Medulla oblongata (tissue), 1 donor: ENCODE measurements at regions not wholly inside any gene's neighbourhood (a gene's known extent, or its start where the extent isn't known, plus 50 kb on each side); places are given as distances from the start of the nearest gene placed in this dataset.
"Not testable (repeated sequence)": the region's sequence is repeated elsewhere in the genome, so short reads cannot be mapped to it uniquely, and the experiment has no call there.

Source experiments
- DNase-seq: peaks from one replicate; pipeline ENCODE4 v3.0.0-alpha.2; 2015; ENCODE audit errors: extremely low spot score

DNA sequence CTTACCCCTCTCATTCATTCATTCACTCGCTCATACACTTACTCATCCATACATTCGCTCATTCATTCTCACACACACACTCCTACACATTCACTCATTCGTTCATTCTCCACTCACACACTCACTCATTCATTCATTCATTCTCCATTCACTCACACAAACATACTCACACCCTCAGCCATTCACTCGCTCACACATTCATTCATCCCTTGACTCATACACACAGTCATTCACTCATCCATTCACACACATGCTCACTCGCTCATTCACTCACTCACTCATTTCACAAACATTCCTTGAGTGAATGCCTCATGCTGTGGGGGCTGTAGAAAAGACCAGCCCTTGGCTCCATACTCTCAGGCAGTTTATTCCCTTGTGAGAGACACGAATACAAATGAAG is 151.1 kb upstream of the MAMLD1 start:
- DNase-seq, result no peak

DNA sequence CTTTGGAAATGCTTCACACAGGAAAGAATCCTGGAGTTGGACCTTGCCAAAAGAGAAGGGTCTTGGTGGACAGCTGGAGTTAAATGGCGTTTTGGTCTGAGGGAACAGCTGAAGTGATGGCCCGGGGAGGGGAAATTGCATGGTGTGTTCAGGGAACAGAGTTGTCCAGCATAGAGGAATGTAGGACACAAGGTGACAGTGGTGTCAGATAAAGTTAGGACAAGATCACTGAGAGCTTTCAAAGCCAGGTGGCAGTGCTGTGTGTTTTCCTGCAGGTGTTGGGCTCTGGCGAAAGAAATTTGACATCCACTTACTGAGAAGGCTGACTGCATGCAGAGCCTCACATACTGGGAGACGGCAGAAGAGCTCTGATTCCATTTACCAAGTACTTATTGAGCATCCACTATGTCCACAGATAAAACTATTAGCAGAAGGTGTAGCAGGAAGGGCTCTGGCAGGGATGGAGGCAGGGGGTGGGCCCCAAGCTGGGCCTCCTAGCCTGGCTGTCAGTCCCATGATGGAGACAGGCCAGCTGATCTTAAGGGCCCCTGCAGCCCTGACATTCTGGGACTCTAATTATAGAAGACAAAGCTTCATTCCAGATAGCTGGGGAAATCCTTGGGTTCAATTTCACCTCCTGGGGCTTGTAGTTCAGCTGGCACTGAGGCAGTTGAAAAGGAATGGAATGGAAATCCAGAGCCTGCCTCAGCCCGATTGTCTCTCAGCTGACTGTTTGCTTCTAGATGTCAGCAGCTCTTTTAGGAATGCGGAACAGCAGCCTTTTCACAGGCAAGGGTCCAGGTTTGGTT is 150.2 kb upstream of the MAMLD1 start:
- DNase-seq, result no peak

DNA sequence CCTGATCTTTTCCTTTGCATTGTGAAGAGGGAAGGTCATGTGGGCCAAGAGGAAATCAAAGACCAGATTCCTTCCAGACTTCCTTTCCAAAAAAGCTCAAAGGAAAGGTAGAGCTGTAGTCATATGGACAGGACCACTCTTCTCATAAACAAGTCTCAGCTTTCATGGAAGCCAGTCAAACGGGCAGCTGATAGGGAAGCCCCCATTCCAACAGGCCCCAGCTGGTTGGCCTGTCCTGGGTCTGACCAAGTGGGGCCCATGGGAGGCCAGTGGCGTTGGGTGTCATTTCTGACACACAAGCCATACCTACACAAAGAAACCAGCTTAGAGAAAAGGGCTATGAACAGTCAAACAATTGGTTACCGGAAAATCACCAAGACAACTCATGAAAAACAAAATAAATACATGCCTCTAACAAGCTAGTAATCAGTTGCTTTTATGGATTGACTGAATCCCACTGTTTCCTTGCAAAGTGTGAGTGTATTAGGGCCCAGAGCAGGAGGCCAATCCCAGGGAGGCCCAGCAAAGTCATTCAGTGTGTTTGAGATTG is 149.6 kb upstream of the MAMLD1 start:
- no peak for DNase-seq

DNA sequence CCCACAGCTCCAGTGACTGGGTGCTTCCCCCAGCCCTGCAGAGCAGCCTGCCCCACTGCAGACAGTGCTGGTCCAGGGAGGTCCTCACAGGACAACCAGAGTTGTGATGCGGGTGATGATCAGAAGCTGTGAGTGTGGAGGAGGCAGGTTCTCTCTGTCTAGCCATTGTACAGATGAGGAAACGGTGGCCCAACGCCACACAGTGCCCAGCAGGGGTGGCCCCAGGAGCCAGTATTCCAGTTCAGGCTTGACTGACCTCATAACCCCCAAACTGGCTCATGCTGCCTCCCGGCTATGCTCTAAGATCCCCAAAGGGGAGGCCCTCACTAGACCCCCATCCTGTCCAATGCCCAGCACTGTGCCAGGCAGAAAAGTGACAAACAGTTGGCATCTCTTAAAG is 147.1 kb upstream of the MAMLD1 start:
- DNase-seq, result not testable (repeated sequence)

DNA sequence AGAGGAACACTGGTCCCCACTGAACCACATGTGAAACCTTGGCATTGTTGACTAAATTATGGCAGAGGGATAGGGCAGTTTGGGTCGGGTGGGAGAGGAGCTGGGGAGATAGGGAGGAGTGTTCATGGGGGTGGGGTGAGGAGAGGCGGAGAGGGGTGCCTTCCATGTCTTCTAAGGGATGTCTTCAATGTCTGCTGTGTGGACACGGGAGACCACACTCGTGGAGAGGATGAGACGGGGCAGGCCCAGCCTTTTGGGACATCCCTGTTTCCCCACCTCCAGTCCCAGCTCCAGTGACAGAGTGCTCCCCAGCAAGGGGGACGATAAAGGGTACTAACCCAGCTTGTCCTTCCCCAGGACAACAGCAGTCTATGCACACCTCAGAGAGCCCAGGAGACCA is 146.4 kb upstream of the MAMLD1 start:
- no peak for DNase-seq

DNA sequence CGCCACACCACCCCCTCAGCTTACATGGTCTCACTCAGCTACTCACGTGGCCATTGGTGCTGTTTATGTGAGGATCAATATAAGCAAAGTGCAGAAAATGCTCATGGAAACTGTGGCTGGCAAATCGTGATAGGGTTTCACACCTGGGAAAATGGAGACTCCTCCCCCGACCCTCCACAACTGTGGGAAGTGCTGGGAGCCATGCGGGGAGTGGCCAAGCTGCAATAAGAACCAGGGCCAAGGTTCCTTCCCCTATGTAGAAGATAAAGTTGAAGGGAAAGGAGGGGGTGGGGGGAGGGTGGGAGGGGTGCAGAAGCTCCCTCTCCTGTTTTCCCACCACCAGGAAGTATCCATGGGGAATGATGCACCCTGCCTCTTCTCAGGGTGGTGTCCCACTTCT is 145.5 kb upstream of the MAMLD1 start:
- no peak for DNase-seq

DNA sequence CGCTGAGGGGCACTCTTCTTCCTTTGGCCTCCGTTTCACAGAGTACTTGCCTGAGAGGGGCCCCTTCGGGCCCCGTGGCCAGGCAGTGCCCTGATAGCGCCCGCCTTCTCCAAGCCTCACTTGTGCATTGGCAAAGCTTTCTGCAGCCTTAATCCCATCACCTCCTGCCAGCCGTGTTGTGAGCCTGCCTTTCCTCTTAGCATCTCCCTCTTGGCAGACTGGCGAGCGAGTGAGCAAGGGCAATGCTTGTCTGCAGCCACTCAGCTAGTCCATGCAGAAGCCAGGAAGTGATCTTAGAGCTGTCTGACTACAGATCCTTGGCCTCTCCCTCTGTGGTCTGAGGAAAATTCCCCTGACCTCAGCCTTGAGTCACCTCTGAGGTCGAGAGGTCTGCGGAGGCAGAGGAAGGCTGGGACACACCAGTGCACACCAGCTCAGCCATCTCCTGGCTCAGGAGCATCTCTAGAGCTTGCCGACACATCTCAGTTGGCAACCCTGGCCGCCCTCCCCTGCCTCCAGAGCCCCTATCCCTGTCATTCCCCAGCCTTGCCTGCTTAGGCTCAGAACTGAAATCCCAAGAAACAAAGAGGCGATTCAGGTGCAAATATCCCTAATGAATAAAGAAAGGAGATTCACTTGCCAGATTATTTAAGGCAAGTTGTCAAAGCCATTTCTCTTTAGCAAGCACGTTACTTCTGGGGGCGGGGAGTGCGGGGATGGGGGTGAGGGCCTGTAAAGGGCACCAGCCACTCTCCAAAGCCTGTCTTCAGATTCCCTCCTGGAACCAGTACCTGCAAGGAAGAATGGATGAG is 143.5 kb upstream of the MAMLD1 start:
- peak; percentile 2 for DNase-seq

DNA sequence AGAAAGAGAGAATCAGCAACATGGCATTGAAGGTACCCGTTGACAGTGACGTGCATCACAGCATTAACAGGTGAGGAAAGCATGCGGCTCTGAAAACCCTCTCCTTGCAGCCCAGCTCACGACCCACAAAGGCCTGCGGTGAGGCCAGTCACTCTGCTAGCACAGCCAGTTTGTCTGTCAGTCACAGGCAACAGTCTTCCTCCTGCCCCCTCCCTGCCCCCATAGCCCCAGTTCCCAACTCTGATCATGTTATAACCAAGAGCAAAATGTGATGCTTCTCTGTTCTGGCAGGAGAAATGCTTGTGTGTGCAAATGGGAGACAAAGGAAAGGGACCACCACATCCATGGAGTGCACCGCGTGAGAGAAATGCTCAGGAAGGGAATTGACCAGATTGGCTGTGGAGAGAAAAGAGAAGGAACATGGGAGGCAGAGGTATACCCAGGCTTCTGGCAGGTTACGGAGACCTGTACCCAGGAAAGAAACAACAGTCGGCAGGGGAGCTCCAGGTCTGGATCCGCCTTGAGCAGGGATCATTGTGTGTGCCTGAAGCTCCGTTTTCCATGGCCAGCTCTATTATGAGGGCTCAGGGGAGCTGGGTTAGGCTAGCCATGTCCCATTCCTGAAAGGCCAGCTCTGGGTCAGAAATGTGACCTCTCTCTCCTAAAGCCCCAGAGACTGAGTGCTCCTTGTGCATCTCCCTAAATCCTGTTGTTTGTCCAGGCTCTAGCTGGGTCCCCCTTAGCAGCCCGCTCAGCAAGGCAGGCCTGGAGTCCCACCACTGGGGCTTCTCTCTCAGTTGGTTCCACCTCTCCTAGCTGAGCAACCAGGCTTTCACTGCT is 139.7 kb upstream of the MAMLD1 start:
- DNase-seq, result no peak

DNA sequence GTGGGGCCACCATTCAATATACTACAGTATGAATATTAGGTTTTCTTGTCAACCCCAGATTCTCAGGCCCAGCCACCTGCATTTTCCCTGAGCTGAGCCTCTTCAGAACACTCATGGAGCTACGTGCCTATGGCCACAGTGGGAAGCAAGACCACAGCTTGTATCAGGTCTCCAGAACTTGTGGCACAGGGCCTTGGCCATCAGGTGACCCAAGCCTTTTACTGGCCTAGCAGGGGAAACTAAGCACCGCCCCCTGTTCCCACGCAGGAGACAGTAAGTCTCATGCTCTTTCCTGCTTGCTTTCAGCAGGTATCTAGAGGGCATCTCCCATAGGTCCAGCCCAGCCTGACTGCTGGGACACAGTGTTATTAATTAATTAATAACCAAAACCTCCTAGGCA is 138.4 kb upstream of the MAMLD1 start:
- DNase-seq, result no peak

DNA sequence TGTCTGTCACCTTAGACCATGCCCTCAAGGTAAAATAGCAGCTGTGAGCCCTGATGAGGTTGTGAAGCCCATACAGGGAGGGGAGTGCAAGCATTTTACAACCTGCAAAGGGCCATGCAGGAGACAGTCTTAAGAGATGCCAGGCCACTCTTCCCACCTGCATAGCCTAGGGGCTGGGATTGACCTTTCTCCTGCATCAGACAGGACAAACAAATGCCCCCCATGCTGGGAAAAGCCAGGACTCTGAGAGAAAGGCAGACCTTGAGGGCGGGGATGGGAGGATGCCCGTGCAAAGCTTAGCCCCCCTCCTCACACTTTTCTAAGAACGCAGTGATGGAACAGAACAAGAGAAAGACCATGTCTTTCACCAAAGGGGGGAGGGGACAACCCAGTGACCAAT is 137.9 kb upstream of the MAMLD1 start:
- no peak for DNase-seq

DNA sequence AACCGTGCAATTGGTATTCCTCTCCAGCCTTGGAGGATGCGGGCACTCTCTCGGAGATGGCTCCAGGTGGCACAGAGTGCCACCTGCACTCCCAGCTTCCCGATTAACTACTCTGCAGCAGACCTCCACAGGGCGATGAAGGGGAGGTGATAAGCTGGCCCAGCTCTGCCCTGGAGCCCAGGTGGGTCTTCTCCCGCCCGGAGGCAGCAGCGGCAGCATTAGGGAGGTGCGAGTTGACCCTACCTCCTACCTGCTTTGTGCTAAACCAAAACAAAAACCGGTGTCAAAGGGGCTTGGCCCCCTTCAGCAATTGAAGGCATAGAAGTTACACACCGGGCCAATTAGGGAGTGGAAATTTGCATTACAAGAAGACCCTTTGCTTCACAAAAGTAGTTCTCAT is 137.4 kb upstream of the MAMLD1 start:
- DNase-seq, result no peak

DNA sequence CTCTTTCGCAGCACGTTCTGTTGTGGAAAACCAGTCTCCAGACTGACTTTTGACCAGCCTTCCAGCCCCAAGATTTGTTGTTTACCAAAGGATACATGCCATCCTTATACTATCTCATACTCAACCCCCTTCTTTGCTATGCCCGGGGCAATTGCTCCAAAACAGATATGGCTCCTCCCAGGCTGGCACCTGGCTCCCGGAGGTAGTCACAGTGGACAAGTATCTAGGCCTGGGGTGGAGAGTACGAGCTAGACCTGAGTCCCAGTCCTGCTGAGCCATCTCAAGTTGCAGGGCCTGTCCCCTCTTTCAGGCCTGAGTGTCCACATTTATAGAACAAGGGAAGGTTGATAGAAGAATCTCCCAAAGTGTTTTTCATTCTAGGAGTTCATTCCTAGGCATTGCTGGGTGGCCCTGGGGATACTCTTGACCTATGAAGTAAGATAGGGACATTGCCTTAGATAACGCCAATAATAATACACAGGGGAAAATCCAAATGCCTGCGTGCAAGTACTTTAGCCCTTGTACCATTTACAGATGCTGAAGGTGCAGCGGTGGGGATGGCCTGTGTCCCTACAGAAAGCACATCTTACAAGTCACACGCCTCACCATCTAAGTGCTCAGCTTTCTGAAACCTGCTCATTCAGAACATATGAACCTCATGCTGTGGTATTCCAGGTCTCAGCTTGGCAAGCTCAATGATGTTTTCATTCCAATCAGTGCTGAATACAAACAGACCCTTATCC is 136.7 kb upstream of the MAMLD1 start:
- no peak for DNase-seq

DNA sequence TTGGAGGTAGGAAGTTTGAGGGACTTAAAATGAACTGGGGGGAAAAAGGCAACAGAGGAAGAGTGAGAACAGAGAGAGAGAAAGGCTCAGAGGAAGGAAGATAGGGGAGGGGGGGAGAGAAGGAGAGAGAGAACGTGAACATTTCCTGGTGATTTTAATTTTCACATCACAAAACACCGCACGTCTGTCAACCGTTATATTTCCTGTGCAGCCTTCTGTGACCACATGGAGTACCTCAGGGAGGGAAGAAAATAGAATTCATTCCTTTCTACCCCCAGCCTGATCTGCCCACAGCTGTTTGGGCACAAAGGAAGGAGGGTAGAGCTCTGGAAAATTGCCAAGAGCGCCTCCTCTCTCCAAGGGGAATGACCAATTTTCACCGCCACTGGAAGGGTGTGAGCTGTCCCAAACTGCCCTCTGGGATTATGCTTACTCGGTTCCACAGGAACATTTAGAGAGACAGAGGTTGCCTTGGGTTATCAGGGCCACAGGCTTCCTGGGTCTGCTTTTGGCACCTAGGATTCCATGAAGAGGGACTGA is 135.7 kb upstream of the MAMLD1 start:
- no peak for DNase-seq

DNA sequence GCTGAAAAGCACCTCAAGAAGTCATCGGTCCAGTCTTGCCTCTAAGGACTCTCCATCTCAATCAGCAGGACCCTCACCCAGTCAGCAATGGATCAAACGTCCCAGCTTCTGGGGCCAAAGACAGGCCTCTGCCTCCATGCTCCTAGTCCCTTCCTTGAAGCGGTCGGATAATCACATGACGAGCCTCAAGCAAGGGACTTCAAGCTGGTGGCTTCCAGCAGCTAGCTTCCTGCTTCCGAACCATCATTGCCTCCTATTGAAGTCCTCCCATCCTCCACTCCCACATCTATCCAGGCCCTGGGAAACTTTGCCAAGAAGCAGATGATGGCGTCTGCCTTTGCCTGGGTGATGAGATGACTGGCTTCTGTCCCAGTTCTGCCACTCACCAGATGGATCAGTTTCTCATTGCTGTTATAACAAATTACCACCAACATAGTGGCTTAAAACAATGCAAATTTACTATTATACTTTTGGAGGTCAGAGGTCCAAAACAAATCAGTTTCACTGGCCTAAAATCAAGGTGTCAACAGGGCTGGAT is 135.2 kb upstream of the MAMLD1 start:
- no peak for DNase-seq

DNA sequence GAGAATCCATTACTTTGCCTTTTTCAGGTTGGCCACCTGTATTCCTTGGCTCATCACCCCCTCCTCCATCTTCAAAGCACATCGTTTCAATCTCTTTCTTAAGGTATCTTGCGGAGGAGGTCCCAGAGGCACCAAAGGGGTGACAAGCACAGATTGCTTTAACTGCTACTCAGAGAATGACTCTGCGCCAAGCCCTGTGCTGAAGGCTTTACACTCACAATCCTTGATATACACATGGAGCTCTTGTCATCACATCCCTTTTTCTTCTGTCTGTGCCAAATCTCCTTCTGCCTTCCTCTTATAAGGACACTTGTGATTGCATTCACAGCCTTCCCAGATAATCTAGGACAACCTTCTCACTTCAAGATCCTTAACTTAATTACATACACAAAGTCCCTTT is 134.7 kb upstream of the MAMLD1 start:
- DNase-seq, result no peak

DNA sequence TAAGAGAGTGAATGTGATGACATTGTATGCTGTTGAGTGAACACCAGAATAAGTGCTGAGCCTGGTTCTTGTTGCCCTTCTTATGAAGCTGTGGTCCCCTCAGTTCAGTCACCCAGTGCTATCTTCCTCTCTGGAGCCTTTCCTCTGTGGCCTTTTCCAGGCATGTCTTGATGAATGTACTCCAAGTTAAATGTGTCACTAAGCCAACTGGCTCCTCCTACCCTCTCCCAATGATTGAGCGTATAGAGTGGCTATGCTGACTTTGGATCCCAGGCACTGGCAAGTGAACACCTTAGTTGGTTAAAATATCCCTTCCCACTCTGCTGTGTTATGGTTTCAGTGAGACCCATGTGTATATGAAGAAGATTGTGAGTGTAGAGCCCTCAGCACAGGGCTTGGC is 134.1 kb upstream of the MAMLD1 start:
- DNase-seq, result no peak

DNA sequence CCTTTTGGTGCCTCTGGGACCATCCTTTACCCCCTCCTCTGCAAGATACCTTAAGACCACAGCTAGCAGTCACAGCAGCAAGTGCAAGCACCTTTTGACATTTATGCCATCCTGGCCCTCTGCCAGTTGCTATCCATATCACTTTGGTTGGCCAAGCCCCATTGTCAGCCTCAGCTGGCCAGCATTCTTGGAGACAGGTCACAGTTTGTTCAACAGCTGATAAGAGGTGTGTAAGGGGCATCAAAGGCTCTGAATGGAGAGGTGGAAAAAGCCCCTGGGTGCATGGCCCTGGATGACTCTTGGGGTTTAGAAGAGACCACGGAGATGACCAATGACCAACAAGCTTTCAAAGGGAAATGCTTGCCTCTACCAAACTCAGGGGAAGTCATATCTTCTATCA is 133.6 kb upstream of the MAMLD1 start:
- no peak for DNase-seq

DNA sequence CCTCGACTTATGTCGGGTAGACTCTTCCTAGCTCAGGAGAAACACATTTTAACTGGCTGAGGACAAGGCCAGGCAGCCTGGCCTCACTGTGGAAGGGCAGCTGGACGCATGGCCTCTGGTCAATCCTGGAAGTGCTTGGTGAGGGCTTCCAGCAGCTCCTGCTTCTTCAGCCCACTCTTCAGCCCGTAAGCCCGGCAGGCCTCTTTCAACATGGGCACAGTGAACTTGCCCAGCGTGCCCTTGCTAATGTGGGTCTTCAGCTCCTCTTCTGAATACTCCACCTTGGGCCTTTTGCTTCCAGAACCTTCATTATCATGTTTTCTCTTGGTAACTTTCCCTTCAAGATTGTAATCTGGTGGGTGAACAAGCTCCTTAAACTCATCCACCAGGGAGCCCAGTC is 132.2 kb upstream of the MAMLD1 start:
- DNase-seq, result not testable (repeated sequence)

DNA sequence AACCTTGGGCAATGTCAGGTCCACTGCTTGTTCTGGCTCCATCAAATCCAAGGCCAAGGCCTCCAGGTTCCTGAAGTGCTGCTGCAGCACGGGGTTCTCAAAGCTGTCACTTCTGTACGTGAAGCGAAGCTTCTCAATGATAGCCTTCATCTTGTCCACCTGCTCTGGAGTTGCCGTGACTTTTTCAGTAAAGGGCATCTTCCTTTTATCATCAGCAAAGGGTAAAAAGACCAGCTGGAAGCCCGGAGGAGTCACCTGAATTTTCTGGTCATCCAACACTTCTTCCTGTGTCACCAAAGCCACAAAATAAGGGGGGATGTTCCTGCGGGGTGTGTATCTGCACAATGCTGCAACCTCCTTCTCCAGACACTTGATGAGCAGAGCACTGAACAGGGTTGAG is 131.7 kb upstream of the MAMLD1 start:
- DNase-seq, result not testable (repeated sequence)

DNA sequence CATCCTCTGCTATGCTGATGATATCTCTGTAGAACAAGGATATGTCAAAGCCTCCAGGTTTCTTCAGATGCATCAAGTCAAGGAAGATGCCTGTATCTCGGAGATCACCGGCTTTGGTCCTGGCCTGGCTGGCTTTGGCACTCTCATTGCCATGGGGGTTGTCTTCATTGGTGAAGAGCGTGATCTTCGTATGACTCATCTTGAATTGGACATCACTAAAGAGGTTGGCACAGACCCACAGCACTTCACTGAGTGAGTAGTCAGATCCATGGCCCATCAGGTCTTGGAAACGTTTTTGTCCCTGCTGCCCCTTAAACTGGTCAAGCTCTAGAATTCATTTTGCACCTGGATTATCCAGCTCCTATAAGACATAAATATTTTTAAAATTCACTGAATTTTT is 130.9 kb upstream of the MAMLD1 start:
- DNase-seq, result not testable (repeated sequence)

DNA sequence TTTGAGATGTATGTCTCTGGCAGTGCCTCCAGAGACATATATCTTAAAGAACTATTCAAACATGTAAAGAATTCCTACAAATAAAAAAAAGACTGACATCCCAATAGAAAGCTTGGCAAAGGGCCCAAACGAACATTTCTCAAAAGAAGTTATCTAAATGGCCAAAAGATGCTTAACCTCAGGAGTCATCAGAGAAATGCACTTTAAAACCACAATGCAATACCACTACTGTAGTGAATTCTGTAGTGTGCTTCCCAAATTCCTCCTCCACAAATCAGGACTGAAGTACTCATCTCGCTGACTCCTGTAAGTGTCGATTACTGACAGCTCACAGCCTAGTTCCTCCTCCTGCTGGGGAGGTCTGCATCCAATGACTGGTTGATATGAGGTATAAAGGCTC is 129.0 kb upstream of the MAMLD1 start:
- DNase-seq, result no peak
